Stomach (tissue), 8 donors: ENCODE measurements at regions not wholly inside any gene's neighbourhood (a gene's known extent, or its start where the extent isn't known, plus 50 kb on each side); places are given as distances from the start of the nearest gene placed in this dataset.

ENCODE experiments used
- DNase-seq, 2 donors: peaks; one replicate each; pipeline versions ENCODE4 v3.0.0 to v3.0.0-alpha.2; 2013 to 2019
- H3K27ac ChIP-seq, 5 donors: fragments of 200-600 bp in 4 of 5; sonication (generic) in 4 of 5; one replicate each; pipeline ENCODE4 v1.5.1; 2013 to 2019; ENCODE audit warnings: mild to moderate bottlenecking in 1 of 5, moderate library complexity in 1 of 5
- H3K27me3 ChIP-seq, 3 donors: fragments of 200-600 bp; sonication (generic); one replicate each; pipeline ENCODE4 v1.5.1; 2017 to 2019; ENCODE audit warnings: mixed run types in 1 of 3
- H3K36me3 ChIP-seq, 4 donors: fragments of 200-600 bp; sonication (generic); 1 replicate in 3 of 4; 2 replicates in 1 of 4; pipeline ENCODE4 v1.5.1; 2016 to 2019
- H3K4me1 ChIP-seq, 4 donors: fragments of 200-600 bp; sonication (generic); one replicate each; pipeline ENCODE4 v1.5.1; 2016 to 2019
- H3K4me3 ChIP-seq, 4 donors: fragments of 200-600 bp; sonication (generic) in 3 of 4; one replicate each; pipeline ENCODE4 v1.5.1; 2016 to 2019; ENCODE audit warnings: mild to moderate bottlenecking in 1 of 4
- H3K9me3 ChIP-seq, 4 donors: fragments of 200-600 bp; sonication (generic); one replicate each; pipeline ENCODE4 v1.5.1; 2016 to 2019
- EP300 ChIP-seq: sonication (generic); formaldehyde crosslinking; IDR thresholded peaks from one replicate; pipeline ENCODE4 v1.6.1; 2017; ENCODE audit warnings: antibody characterized with exemption
- POLR2A ChIP-seq, 4 donors: fragments of 450-650 bp; IDR thresholded peaks; one replicate each; pipeline ENCODE4 v1.6.1; 2016; ENCODE audit warnings: antibody characterized with exemption in 4 of 4, control low read depth in 2 of 4, mild to moderate bottlenecking in 1 of 4, moderate library complexity in 1 of 4
- POLR2AphosphoS5 ChIP-seq, 3 donors: sonication (generic); formaldehyde crosslinking; IDR thresholded peaks; one replicate each; pipeline ENCODE4 v1.6.1; 2016; ENCODE audit warnings: antibody characterized with exemption in 3 of 3
- WGBS, 5 donors: extraction: QIAGEN DNeasy Blood & Tissue Kit in 3 of 5; methylation state at CpG; one replicate each; pipeline versions ENCODE4 v1.1.5 to v1.1.7; 2013 to 2018; 5-methylcytosine and 5-hydroxymethylcytosine counted together
- intact Hi-C: fragments of 100-400 bp; cut with DNase I; formaldehyde crosslinking; loops from one replicate; pipeline ENCODE4 v1.15.1; 2023; ENCODE audit warnings: low total_unique reads
- TF ChIP-seq, protein P1 (sequence below), 7 experiments: fragments of 450-650 bp in 4 of 7; fragments of 200-600 bp in 3 of 7; sonication (generic) in 3 of 7; IDR thresholded peaks; one replicate each; pipeline ENCODE4 v1.5.1; 2016 to 2019; ENCODE audit warnings: antibody characterized with exemption in 7 of 7, control low read depth in 2 of 7, mild to moderate bottlenecking in 1 of 7
- donor health status: healthy with polysubstance abuse.
- donor health status: Bipolar disorder and iron deficiency.
- donor health status: healthy.

- Histone ChIP-seq H3K4me1 (peaks cover 0 to 27% (median 5%) of the 10 kb centered on the region in 4 donors), H3K36me3 (no peaks in the 10 kb centered on the region), H3K9me3 (no peaks in the 10 kb centered on the region), H3K27me3 (no peaks in the 10 kb centered on the region), H3K27ac (no peak overlapping the region), H3K4me3 (no peak overlapping the region)
- no peak for TF ChIP-seq EP300
- no peak for TF ChIP-seq POLR2AphosphoS5 (IDR thresholded peaks at IDR 0.05)
- TF ChIP-seq, protein P1, sequence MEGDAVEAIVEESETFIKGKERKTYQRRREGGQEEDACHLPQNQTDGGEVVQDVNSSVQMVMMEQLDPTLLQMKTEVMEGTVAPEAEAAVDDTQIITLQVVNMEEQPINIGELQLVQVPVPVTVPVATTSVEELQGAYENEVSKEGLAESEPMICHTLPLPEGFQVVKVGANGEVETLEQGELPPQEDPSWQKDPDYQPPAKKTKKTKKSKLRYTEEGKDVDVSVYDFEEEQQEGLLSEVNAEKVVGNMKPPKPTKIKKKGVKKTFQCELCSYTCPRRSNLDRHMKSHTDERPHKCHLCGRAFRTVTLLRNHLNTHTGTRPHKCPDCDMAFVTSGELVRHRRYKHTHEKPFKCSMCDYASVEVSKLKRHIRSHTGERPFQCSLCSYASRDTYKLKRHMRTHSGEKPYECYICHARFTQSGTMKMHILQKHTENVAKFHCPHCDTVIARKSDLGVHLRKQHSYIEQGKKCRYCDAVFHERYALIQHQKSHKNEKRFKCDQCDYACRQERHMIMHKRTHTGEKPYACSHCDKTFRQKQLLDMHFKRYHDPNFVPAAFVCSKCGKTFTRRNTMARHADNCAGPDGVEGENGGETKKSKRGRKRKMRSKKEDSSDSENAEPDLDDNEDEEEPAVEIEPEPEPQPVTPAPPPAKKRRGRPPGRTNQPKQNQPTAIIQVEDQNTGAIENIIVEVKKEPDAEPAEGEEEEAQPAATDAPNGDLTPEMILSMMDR (IDR thresholded peaks at IDR 0.05) = no peak
- TF ChIP-seq POLR2A (IDR thresholded peaks at IDR 0.05) = no peak
- 36 to 56% (median 50%) methylated on average over 1 of the region's 1 CpG for WGBS, 5 donors
- peak in 1 of 2 donors; percentile 27 for DNase-seq
- intact Hi-C loops = no loop called here
Measured at GRCh38 chr15:47415539-47415971, 301.8 kb upstream of the SEMA6D start.

- no peak for TF ChIP-seq POLR2AphosphoS5 (IDR thresholded peaks at IDR 0.05)
- no peak for TF ChIP-seq EP300
- TF ChIP-seq, protein P1 (IDR thresholded peaks at IDR 0.05) = no peak
- no peak for TF ChIP-seq POLR2A (IDR thresholded peaks at IDR 0.05)
- DNase-seq = no peak
- Histone ChIP-seq H3K4me1 (no peaks in the 10 kb centered on the region), H3K27ac (no peak overlapping the region), H3K27me3 (no peaks in the 10 kb centered on the region), H3K9me3 (no peaks in the 10 kb centered on the region), H3K4me3 (no peak overlapping the region), H3K36me3 (no peaks in the 10 kb centered on the region)
- intact Hi-C loops = no loop called here
- 22 to 37% (median 27%) methylated on average over 1 of the region's 1 CpG for WGBS, 5 donors
Measured at GRCh38 chr15:47422881-47423665, 294.2 kb upstream of the SEMA6D start.

DNA sequence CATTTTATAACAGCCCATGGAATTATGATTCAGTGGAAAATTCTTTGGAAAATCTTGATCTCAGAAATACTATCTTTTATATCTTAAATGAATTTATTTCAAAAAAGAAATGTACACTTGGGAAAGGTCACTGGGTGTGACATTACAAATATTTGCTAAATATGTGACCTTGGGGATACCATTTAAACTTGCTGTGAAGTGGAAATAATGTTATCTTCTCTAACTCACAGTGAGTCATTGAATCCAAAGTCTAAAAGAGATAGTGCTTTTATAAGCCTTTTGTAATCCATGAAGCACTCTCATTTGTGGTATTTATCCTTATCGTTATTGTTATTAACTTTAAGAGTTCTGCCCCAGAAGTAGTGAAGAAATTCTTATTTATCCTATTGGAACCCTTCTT is 289.8 kb upstream of the SEMA6D start:
- no peak for TF ChIP-seq POLR2A (IDR thresholded peaks at IDR 0.05)
- no peak for TF ChIP-seq POLR2AphosphoS5 (IDR thresholded peaks at IDR 0.05)
- TF ChIP-seq, protein P1 (IDR thresholded peaks at IDR 0.05) = no peak
- TF ChIP-seq EP300 = no peak
- Histone ChIP-seq H3K4me3 (no peak overlapping the region), H3K27ac (no peak overlapping the region), H3K27me3 (no peaks in the 10 kb centered on the region), H3K36me3 (no peaks in the 10 kb centered on the region), H3K9me3 (no peaks in the 10 kb centered on the region), H3K4me1 (no peaks in the 10 kb centered on the region)
- intact Hi-C loops = no loop called here
- 18 to 40% (median 32%) methylated on average over 1 of the region's 1 CpG for WGBS, 5 donors
- DNase-seq = no peak

DNA sequence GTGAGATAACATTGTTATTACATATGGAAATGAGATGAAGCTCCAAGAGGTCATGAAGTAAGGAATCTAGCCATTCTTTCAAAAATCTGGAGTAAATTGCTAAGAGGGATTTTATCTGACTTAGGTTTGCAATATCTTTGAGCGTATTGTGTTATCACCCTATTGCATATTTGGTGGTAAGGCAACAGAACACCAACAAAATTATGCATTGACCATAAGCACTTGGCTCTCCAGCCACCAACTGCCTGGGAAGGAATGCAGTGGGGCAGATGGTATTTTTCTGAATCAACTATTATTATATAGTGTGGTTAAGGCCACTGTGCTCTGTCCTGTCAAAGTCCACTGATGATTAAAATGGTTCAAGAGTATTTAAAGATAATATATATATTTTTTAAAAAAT is 287.9 kb upstream of the SEMA6D start:
- H3K36me3 ChIP-seq = no peaks in the 10 kb centered on the region
- WGBS, 5 donors = 33 to 65% (median 46%) methylated on average over 1 of the region's 1 CpG
- intact Hi-C loops = no loop called here

More for the DNA sequence above, 287.9 kb upstream of the SEMA6D start:
- no peak overlapping the region for H3K27ac ChIP-seq
- no peak for DNase-seq
- no peaks in the 10 kb centered on the region for H3K27me3 ChIP-seq
- no peak for TF ChIP-seq POLR2AphosphoS5 (IDR thresholded peaks at IDR 0.05)
- no peak for TF ChIP-seq EP300
- no peak for TF ChIP-seq POLR2A (IDR thresholded peaks at IDR 0.05)
- TF ChIP-seq, protein P1 (IDR thresholded peaks at IDR 0.05) = no peak
- no peaks in the 10 kb centered on the region for H3K9me3 ChIP-seq
- no peaks in the 10 kb centered on the region for H3K4me1 ChIP-seq
- no peak overlapping the region for H3K4me3 ChIP-seq
